ENCODE measurements at regions not wholly inside any gene's neighbourhood (a gene's known extent, or its start where the extent isn't known, plus 50 kb on each side); places are given as distances from the start of the nearest gene placed in this dataset.

DNA sequence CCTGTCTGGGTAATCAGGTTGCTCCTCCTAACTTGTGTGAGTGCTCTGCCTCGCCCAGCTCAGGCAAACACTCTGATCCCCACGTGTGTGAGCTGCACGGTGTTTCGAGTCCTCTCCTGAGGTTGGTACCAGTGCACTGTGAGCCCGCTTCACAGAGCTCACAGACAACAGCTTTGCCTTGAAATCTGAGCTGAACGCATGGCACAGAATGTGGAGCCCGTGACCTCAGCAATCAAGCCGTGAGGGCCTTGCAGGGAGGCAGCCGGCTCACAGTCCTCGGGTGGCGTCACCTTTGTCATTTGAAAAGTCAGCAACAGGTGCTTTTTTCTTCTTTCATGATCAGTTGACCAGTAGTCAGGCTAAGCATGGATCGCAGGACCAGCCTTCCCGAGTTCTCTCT lies 60.2 kb upstream of the ADGRA1 start:
- ATAC-seq, result no peak
- DNase-seq (ENCODE audit: low read depth, low spot score), result no peak
- Histone ChIP-seq H3K27me3 (ENCODE audit: insufficient read depth, low read length) (no peaks in the 10 kb centered on the region), H2AFZ (ENCODE audit: low read depth, low read length, poor library complexity, severe bottlenecking) (no peak overlapping the region), H3K4me1 (ENCODE audit: control insufficient read depth in 1 of 2, insufficient read depth in 2 of 2, low read length in 2 of 2) (no peaks in the 10 kb centered on the region), H3K27ac (ENCODE audit: low read depth, low read length) (no peak overlapping the region), H4K20me1 (ENCODE audit: insufficient read depth) (no peaks in the 10 kb centered on the region), H3K36me3 (ENCODE audit: control insufficient read depth in 1 of 2, insufficient read depth in 2 of 2, low read length in 2 of 2) (no peaks in the 10 kb centered on the region), H3K4me2 (ENCODE audit: low read length) (no peak overlapping the region), H3K9ac (ENCODE audit: low read length) (no peak overlapping the region), H3K9me2 (ENCODE audit: insufficient read depth) (no peaks in the 10 kb centered on the region), H3K4me3 (replicated peaks in 1 of 2; ENCODE audit: low read depth in 1 of 2, low read length in 2 of 2) (no peak overlapping the region), H3K79me2 (ENCODE audit: insufficient read depth, low read length) (no peaks in the 10 kb centered on the region), H3K9me3 (ENCODE audit: control insufficient read depth in 1 of 2, insufficient read depth in 1 of 2, low read depth in 1 of 2, low read length in 2 of 2) (no peaks in the 10 kb centered on the region)
- intact Hi-C loops (cut with micrococcal nuclease), result no loop called here
- no TSS peak for BruUV-seq (replicated peaks)
- POLR2A ChIA-PET, result no interaction called here
- CTCF ChIA-PET, result no interaction called here
- RAD21 ChIA-PET (ENCODE audit: low non-redundant PET in 1 of 2, low total read pairs in 2 of 2, uncharacterized antibody in 2 of 2, unreplicated experiment in 2 of 2), result no interaction called here
- TF ChIP-seq, protein P1, sequence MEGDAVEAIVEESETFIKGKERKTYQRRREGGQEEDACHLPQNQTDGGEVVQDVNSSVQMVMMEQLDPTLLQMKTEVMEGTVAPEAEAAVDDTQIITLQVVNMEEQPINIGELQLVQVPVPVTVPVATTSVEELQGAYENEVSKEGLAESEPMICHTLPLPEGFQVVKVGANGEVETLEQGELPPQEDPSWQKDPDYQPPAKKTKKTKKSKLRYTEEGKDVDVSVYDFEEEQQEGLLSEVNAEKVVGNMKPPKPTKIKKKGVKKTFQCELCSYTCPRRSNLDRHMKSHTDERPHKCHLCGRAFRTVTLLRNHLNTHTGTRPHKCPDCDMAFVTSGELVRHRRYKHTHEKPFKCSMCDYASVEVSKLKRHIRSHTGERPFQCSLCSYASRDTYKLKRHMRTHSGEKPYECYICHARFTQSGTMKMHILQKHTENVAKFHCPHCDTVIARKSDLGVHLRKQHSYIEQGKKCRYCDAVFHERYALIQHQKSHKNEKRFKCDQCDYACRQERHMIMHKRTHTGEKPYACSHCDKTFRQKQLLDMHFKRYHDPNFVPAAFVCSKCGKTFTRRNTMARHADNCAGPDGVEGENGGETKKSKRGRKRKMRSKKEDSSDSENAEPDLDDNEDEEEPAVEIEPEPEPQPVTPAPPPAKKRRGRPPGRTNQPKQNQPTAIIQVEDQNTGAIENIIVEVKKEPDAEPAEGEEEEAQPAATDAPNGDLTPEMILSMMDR (IDR thresholded peaks at IDR 0.05 in 2 of 3, conservative IDR thresholded peaks at IDR 0.05 in 1 of 3; ENCODE audit: borderline replicate concordance in 1 of 3, insufficient read depth in 1 of 3, low read depth in 2 of 3, low read length in 2 of 3), result no peak
- TF ChIP-seq CBX3 (IDR thresholded peaks at IDR 0.05; ENCODE audit: low read depth), result no peak
- TF ChIP-seq EZH2 (IDR thresholded peaks at IDR 0.05), result no peak
- TF ChIP-seq ELF1 (IDR thresholded peaks at IDR 0.05; ENCODE audit: borderline replicate concordance, low read depth), result no peak
- TF ChIP-seq EGR1 (IDR thresholded peaks at IDR 0.05; ENCODE audit: low read depth), result no peak
- no peak for TF ChIP-seq SRF (IDR thresholded peaks at IDR 0.05; ENCODE audit: low read depth)
- TF ChIP-seq ZNF274 (IDR thresholded peaks at IDR 0.05; ENCODE audit: low read depth, low read length), result no peak
- no peak for TF ChIP-seq TCF7L2 (IDR thresholded peaks at IDR 0.05; ENCODE audit: borderline replicate concordance, extremely low read depth, insufficient read depth, insufficient read length)
- TF ChIP-seq POLR2A (IDR thresholded peaks at IDR 0.05; ENCODE audit: borderline replicate concordance, extremely low read depth, insufficient read depth, insufficient read length), result no peak
- no peak for TF ChIP-seq CEBPB (IDR thresholded peaks at IDR 0.05; ENCODE audit: low read depth)
- TF ChIP-seq ATF3 (IDR thresholded peaks at IDR 0.05), result no peak
- TF ChIP-seq POLR2AphosphoS5 (IDR thresholded peaks at IDR 0.05; ENCODE audit: low read depth, low read length), result no peak
- no peak for TF ChIP-seq YY1 (IDR thresholded peaks at IDR 0.05; ENCODE audit: extremely low read depth, insufficient replicate concordance, low read depth, low read length)
- TF ChIP-seq SP1 (IDR thresholded peaks at IDR 0.05; ENCODE audit: low read depth), result no peak
- no peak for TF ChIP-seq JUND (IDR thresholded peaks at IDR 0.05)
